Mesenchymal stem cell (in vitro differentiated cells and primary cell): ENCODE measurements at regions not wholly inside any gene's neighbourhood (a gene's known extent, or its start where the extent isn't known, plus 50 kb on each side); places are given as distances from the start of the nearest gene placed in this dataset.

Experiments
- DNase-seq: peaks from one replicate; pipeline ENCODE4 v3.0.0-alpha.2; 2013
- H2AFZ ChIP-seq: one replicate; pipeline ENCODE4 v1.6.1; 2013; ENCODE audit warnings: low read depth, mild to moderate bottlenecking, control low read depth, inconsistent platforms, low read length, moderate library complexity
- H2AK5ac ChIP-seq: 2 replicates; pipeline ENCODE4 v1.6.1; 2013; ENCODE audit warnings: low read length, moderate library complexity, mild to moderate bottlenecking, inconsistent platforms; ENCODE audit not compliant: severe bottlenecking
- H2BK120ac ChIP-seq: one replicate; pipeline ENCODE4 v1.6.1; 2013; ENCODE audit warnings: low read depth, mild to moderate bottlenecking, inconsistent platforms, low read length, moderate library complexity
- H2BK12ac ChIP-seq, 2 experiments: one replicate each; pipeline ENCODE4 v1.6.1; 2013; ENCODE audit warnings: inconsistent platforms in 2 of 2, low read length in 2 of 2, mild to moderate bottlenecking in 2 of 2, moderate library complexity in 2 of 2, control low read depth in 1 of 2
- H2BK15ac ChIP-seq: one replicate; pipeline ENCODE4 v1.6.1; 2013; ENCODE audit warnings: mild to moderate bottlenecking, low read depth, inconsistent platforms; ENCODE audit not compliant: poor library complexity, severe bottlenecking
- H2BK5ac ChIP-seq: 2 replicates; pipeline ENCODE4 v1.6.1; 2013; ENCODE audit warnings: low read depth, mild to moderate bottlenecking, low read length, control low read depth, inconsistent platforms; ENCODE audit not compliant: poor library complexity, severe bottlenecking
- H3K14ac ChIP-seq, 2 experiments: one replicate each; pipeline ENCODE4 v1.6.1; 2013; ENCODE audit warnings: inconsistent platforms in 2 of 2, low read length in 2 of 2, control low read depth in 1 of 2, mild to moderate bottlenecking in 1 of 2, moderate library complexity in 1 of 2
- H3K18ac ChIP-seq, 2 experiments: one replicate each; pipeline ENCODE4 v1.6.1; 2013; ENCODE audit warnings: inconsistent platforms in 2 of 2, low read length in 2 of 2, control low read depth in 1 of 2, low read depth in 1 of 2, mild to moderate bottlenecking in 1 of 2
- H3K23ac ChIP-seq, 2 experiments: one replicate each; pipeline ENCODE4 v1.6.1; 2013; ENCODE audit warnings: inconsistent platforms in 2 of 2, low read length in 2 of 2, mild to moderate bottlenecking in 2 of 2, moderate library complexity in 2 of 2, control low read depth in 1 of 2
- H3K27ac ChIP-seq: 2 replicates; pipeline ENCODE4 v1.5.1; 2013; ENCODE audit warnings: mild to moderate bottlenecking, moderate library complexity, low read length, control low read depth, inconsistent platforms; ENCODE audit not compliant: poor library complexity, severe bottlenecking
- H3K27me3 ChIP-seq, 2 experiments: 2 replicates each; pipeline versions ENCODE4 v1.6.1 to v1.7.0; 2013; ENCODE audit warnings: low read length in 2 of 2, mild to moderate bottlenecking in 2 of 2, moderate library complexity in 2 of 2, control low read depth in 1 of 2, inconsistent platforms in 1 of 2; ENCODE audit not compliant: control insufficient read depth in 1 of 2, insufficient read depth in 1 of 2
- H3K36me3 ChIP-seq, 2 experiments: 2 replicates each; pipeline versions ENCODE4 v1.6.1 to v1.7.0; 2013; ENCODE audit warnings: low read length in 2 of 2, control low read depth in 1 of 2, inconsistent platforms in 1 of 2, low read depth in 1 of 2, mild to moderate bottlenecking in 1 of 2; ENCODE audit not compliant: insufficient read depth in 2 of 2, control insufficient read depth in 1 of 2
- H3K4ac ChIP-seq, 2 experiments: one replicate each; pipeline ENCODE4 v1.6.1; 2013; ENCODE audit warnings: inconsistent platforms in 2 of 2, low read length in 2 of 2, mild to moderate bottlenecking in 2 of 2, moderate library complexity in 2 of 2, control low read depth in 1 of 2, low read depth in 1 of 2
- H3K4me1 ChIP-seq: 2 replicates; pipeline ENCODE4 v1.6.1; 2013; ENCODE audit warnings: low read depth, low read length, control low read depth; ENCODE audit not compliant: control insufficient read depth, insufficient read depth
- H3K4me2 ChIP-seq: 2 replicates; pipeline ENCODE4 v1.6.1; 2013; ENCODE audit warnings: low read length, mild to moderate bottlenecking, inconsistent platforms; ENCODE audit not compliant: poor library complexity, severe bottlenecking
- H3K4me3 ChIP-seq, 2 experiments: 2 replicates each; pipeline versions ENCODE4 v1.5.1 to v1.7.0; 2013; ENCODE audit warnings: low read length in 2 of 2, mild to moderate bottlenecking in 2 of 2, control low read depth in 1 of 2, low read depth in 1 of 2; ENCODE audit not compliant: insufficient read depth in 1 of 2
- H3K79me1 ChIP-seq: replicated peaks from 2 replicates; pipeline ENCODE4 v1.6.1; 2013; ENCODE audit warnings: mild to moderate bottlenecking, control low read depth, low read length, inconsistent platforms; ENCODE audit not compliant: poor library complexity, severe bottlenecking
- H3K9ac ChIP-seq: 2 replicates; pipeline ENCODE4 v1.7.0; 2013; ENCODE audit warnings: mild to moderate bottlenecking, low read length, moderate library complexity
- H3K9me3 ChIP-seq: 2 replicates; pipeline ENCODE4 v1.7.0; 2013; ENCODE audit warnings: mild to moderate bottlenecking, low read length; ENCODE audit not compliant: control insufficient read depth
- H4K8ac ChIP-seq: one replicate; pipeline ENCODE4 v1.6.1; 2013; ENCODE audit warnings: inconsistent platforms, mild to moderate bottlenecking, low read length, moderate library complexity
- H4K91ac ChIP-seq: one replicate; pipeline ENCODE4 v1.6.1; 2013; ENCODE audit warnings: mild to moderate bottlenecking, low read length, inconsistent platforms
- WGBS: methylation state at CpG from one replicate; pipeline ENCODE4 v1.1.7; 2013; ENCODE audit warnings: mixed read lengths; 5-methylcytosine and 5-hydroxymethylcytosine counted together

- no peak overlapping the region for H3K9ac ChIP-seq
- no peaks in the 10 kb centered on the region for H3K36me3 ChIP-seq
- H4K91ac ChIP-seq, result no peak overlapping the region
- peaks cover 0 to 8% of the 10 kb centered on the region in 2 experiments for H3K27me3 ChIP-seq
- no peak overlapping the region for H3K18ac ChIP-seq
- H3K23ac ChIP-seq, result no peak overlapping the region
- H3K14ac ChIP-seq, result no peak overlapping the region
- no peak overlapping the region for H3K4me2 ChIP-seq
- no peak overlapping the region for H2AK5ac ChIP-seq
- DNase-seq, result no peak
- H2BK15ac ChIP-seq, result no peak overlapping the region
- H3K4ac ChIP-seq, result no peak overlapping the region
- no peak overlapping the region for H2AFZ ChIP-seq
- H2BK12ac ChIP-seq, result no peak overlapping the region
- H3K4me3 ChIP-seq, result no peak overlapping the region
- H3K79me1 ChIP-seq, result no peaks in the 10 kb centered on the region
- H2BK120ac ChIP-seq, result no peak overlapping the region
- no peaks in the 10 kb centered on the region for H3K4me1 ChIP-seq
- H3K9me3 ChIP-seq, result no peaks in the 10 kb centered on the region
- H3K27ac ChIP-seq, result no peak overlapping the region
- no peak overlapping the region for H2BK5ac ChIP-seq
- H4K8ac ChIP-seq, result no peak overlapping the region
These were observed 558.0 kb downstream of the TOX3 start for GRCh38 chr16:51988977-51989376.

GRCh38 chr16:51987519-51987918 is 559.4 kb downstream of the TOX3 start:
- Histone ChIP-seq H3K9me3 (no peaks in the 10 kb centered on the region), H4K91ac (no peak overlapping the region), H3K14ac (no peak overlapping the region), H3K23ac (no peak overlapping the region), H2BK5ac (no peak overlapping the region), H3K4me3 (no peak overlapping the region), H3K4me2 (no peak overlapping the region), H2BK15ac (no peak overlapping the region), H3K9ac (no peak overlapping the region), H3K18ac (no peak overlapping the region), H2AK5ac (no peak overlapping the region), H3K4ac (no peak overlapping the region), H2BK120ac (no peak overlapping the region), H3K27ac (no peak overlapping the region), H3K27me3 (peaks cover 0 to 9% of the 10 kb centered on the region in 2 experiments), H2BK12ac (no peak overlapping the region), H4K8ac (no peak overlapping the region), H2AFZ (no peak overlapping the region), H3K79me1 (no peaks in the 10 kb centered on the region), H3K4me1 (no peaks in the 10 kb centered on the region), H3K36me3 (no peaks in the 10 kb centered on the region)
- 0% methylated on average over 1 of the region's 1 CpG for WGBS
- no peak for DNase-seq

GRCh38 chr16:51986717-51987116 is 560.2 kb downstream of the TOX3 start:
- Histone ChIP-seq H3K4me1 (no peaks in the 10 kb centered on the region), H2AFZ (no peak overlapping the region), H2BK120ac (no peak overlapping the region), H2BK15ac (no peak overlapping the region), H2BK12ac (no peak overlapping the region), H3K79me1 (no peaks in the 10 kb centered on the region), H3K4ac (no peak overlapping the region), H3K36me3 (no peaks in the 10 kb centered on the region), H4K91ac (no peak overlapping the region), H3K23ac (no peak overlapping the region), H3K18ac (no peak overlapping the region), H2BK5ac (no peak overlapping the region), H2AK5ac (no peak overlapping the region), H3K27me3 (peaks cover 0 to 6% of the 10 kb centered on the region in 2 experiments), H3K9me3 (no peaks in the 10 kb centered on the region), H4K8ac (no peak overlapping the region), H3K4me2 (no peak overlapping the region), H3K4me3 (no peak overlapping the region), H3K14ac (no peak overlapping the region), H3K9ac (no peak overlapping the region), H3K27ac (no peak overlapping the region)
- DNase-seq, result no peak
- WGBS, result 80% methylated on average over 2 of the region's 2 CpGs

GRCh38 chr16:51986301-51986700 is 560.6 kb downstream of the TOX3 start:
- H3K79me1 ChIP-seq, result no peaks in the 10 kb centered on the region
- no peaks in the 10 kb centered on the region for H3K9me3 ChIP-seq
- no peak overlapping the region for H2AK5ac ChIP-seq
- no peak overlapping the region for H3K14ac ChIP-seq
- no peak overlapping the region for H3K18ac ChIP-seq
- H2BK15ac ChIP-seq, result no peak overlapping the region
- H3K23ac ChIP-seq, result no peak overlapping the region
- no peak overlapping the region for H3K4me2 ChIP-seq
- H2BK12ac ChIP-seq, result no peak overlapping the region
- DNase-seq, result no peak
- no peak overlapping the region for H2BK120ac ChIP-seq
- 53% methylated on average over 1 of the region's 1 CpG for WGBS
- H3K27me3 ChIP-seq, result peaks cover 0 to 6% of the 10 kb centered on the region in 2 experiments
- H4K8ac ChIP-seq, result no peak overlapping the region
- no peak overlapping the region for H4K91ac ChIP-seq
- H3K4me3 ChIP-seq, result no peak overlapping the region
- H3K36me3 ChIP-seq, result no peaks in the 10 kb centered on the region
- H3K27ac ChIP-seq, result no peak overlapping the region
- H3K4ac ChIP-seq, result no peak overlapping the region
- H2BK5ac ChIP-seq, result no peak overlapping the region
- H2AFZ ChIP-seq, result no peak overlapping the region
- no peaks in the 10 kb centered on the region for H3K4me1 ChIP-seq
- no peak overlapping the region for H3K9ac ChIP-seq
